ENCODE measurements at regions not wholly inside any gene's neighbourhood (a gene's known extent, or its start where the extent isn't known, plus 50 kb on each side); places are given as distances from the start of the nearest gene placed in this dataset.

DNA sequence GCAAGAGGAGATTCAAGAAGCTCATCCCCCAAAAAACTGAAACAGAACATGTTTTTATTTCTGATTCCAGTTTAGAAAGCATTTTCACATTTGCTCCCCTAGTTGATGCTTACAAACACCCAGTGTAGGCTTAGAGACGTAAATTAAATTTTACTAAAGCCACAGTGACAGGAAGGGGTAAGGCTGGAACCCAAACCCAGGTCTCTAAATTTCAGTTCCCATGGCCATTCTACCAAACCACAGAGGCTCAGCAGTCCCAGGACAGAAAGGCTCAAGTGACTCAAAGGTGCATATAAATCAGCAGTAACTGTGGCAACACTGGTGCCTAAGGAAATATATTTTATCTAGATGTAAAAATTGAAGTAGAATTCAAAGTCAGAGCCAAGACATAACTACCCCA lies 128.7 kb downstream of the CEP120 start:
- 0 out of 2 replicates have a peak, but pooled peaks cover 5% of the 10 kb centered on the region for H3K9me3 ChIP-seq (ENCODE audit: control insufficient read depth, insufficient read depth, low read depth, low read length)
- no peak for ATAC-seq
- TF ChIP-seq TCF7L2 (IDR thresholded peaks at IDR 0.05; ENCODE audit: low read depth, low read length) (no peak), SIN3A (IDR thresholded peaks at IDR 0.05; ENCODE audit: borderline replicate concordance, insufficient read depth, low read depth, low read length) (no peak), POLR2AphosphoS5 (IDR thresholded peaks at IDR 0.05; ENCODE audit: low read depth, low read length) (no peak)
- TF ChIP-seq, protein P1, sequence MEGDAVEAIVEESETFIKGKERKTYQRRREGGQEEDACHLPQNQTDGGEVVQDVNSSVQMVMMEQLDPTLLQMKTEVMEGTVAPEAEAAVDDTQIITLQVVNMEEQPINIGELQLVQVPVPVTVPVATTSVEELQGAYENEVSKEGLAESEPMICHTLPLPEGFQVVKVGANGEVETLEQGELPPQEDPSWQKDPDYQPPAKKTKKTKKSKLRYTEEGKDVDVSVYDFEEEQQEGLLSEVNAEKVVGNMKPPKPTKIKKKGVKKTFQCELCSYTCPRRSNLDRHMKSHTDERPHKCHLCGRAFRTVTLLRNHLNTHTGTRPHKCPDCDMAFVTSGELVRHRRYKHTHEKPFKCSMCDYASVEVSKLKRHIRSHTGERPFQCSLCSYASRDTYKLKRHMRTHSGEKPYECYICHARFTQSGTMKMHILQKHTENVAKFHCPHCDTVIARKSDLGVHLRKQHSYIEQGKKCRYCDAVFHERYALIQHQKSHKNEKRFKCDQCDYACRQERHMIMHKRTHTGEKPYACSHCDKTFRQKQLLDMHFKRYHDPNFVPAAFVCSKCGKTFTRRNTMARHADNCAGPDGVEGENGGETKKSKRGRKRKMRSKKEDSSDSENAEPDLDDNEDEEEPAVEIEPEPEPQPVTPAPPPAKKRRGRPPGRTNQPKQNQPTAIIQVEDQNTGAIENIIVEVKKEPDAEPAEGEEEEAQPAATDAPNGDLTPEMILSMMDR (IDR thresholded peaks at IDR 0.05) = no peak
- TF ChIP-seq, protein P2, sequence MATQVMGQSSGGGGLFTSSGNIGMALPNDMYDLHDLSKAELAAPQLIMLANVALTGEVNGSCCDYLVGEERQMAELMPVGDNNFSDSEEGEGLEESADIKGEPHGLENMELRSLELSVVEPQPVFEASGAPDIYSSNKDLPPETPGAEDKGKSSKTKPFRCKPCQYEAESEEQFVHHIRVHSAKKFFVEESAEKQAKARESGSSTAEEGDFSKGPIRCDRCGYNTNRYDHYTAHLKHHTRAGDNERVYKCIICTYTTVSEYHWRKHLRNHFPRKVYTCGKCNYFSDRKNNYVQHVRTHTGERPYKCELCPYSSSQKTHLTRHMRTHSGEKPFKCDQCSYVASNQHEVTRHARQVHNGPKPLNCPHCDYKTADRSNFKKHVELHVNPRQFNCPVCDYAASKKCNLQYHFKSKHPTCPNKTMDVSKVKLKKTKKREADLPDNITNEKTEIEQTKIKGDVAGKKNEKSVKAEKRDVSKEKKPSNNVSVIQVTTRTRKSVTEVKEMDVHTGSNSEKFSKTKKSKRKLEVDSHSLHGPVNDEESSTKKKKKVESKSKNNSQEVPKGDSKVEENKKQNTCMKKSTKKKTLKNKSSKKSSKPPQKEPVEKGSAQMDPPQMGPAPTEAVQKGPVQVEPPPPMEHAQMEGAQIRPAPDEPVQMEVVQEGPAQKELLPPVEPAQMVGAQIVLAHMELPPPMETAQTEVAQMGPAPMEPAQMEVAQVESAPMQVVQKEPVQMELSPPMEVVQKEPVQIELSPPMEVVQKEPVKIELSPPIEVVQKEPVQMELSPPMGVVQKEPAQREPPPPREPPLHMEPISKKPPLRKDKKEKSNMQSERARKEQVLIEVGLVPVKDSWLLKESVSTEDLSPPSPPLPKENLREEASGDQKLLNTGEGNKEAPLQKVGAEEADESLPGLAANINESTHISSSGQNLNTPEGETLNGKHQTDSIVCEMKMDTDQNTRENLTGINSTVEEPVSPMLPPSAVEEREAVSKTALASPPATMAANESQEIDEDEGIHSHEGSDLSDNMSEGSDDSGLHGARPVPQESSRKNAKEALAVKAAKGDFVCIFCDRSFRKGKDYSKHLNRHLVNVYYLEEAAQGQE (IDR thresholded peaks at IDR 0.05; ENCODE audit: insufficient read depth in 1 of 2, low read depth in 2 of 2, low read length in 1 of 2) = no peak
- intact Hi-C loops (cut with micrococcal nuclease; ENCODE audit: unreplicated experiment) = no loop called here
- no peak overlapping the region for H3K27ac ChIP-seq (ENCODE audit: low read length)
- no peaks in the 10 kb centered on the region; the same call in 1 of the 2 replicates for H3K4me1 ChIP-seq (ENCODE audit: control insufficient read depth, insufficient read depth, low read length)
- CTCF ChIA-PET = no interaction called here
- peaks cover 2% of the 10 kb centered on the region; the same call in 1 of the 2 replicates for H3K27me3 ChIP-seq (ENCODE audit: control insufficient read depth, insufficient read depth, low read length)
- no peak overlapping the region for H3K4me3 ChIP-seq (ENCODE audit: low read depth in 2 of 2, low read length in 2 of 2)
- no peaks in the 10 kb centered on the region; the same call in 1 of the 2 replicates for H3K36me3 ChIP-seq (ENCODE audit: control insufficient read depth, insufficient read depth, low read length)
- POLR2A ChIA-PET = no interaction called here
- BruUV-seq (replicated peaks) = no TSS peak
- in situ Hi-C loops (cut with HindIII; ENCODE audit: low pct_unique_long_range_greater_than_20kb, low sequenced_read_pairs) = no loop called here
- DNase-seq (ENCODE audit: low read depth, low spot score) = no peak

DNA sequence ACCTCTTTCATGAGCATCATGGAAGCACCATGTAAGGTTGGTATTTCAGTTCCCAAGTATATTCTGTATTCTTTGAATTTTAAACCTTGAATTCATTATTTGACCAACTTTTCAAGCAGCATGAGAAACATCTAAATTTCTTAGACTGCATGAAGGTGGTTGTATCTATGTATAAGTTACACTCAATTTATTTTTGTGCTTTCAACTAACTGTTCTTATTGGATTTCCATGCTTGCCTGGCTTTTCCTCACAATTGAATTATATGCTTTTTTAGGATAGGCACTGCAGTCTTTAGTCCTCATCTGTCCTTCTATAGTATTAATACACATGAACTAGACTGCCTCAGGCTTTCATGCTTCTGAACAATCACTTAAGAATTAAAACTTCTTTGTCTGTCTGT lies 134.0 kb downstream of the CEP120 start:
- in situ Hi-C loops (cut with HindIII; ENCODE audit: low pct_unique_long_range_greater_than_20kb, low sequenced_read_pairs) = no loop called here
- Histone ChIP-seq H3K27ac (ENCODE audit: low read length) (no peak overlapping the region), H3K36me3 (ENCODE audit: control insufficient read depth, insufficient read depth, low read length) (no peaks in the 10 kb centered on the region), H3K4me1 (ENCODE audit: control insufficient read depth, insufficient read depth, low read length) (no peaks in the 10 kb centered on the region), H3K27me3 (ENCODE audit: control insufficient read depth, insufficient read depth, low read length) (peaks cover 20% of the 10 kb centered on the region), H3K4me3 (ENCODE audit: low read depth in 2 of 2, low read length in 2 of 2) (no peak overlapping the region), H3K9me3 (ENCODE audit: control insufficient read depth, insufficient read depth, low read depth, low read length) (no peaks in the 10 kb centered on the region)
- intact Hi-C loops (cut with micrococcal nuclease; ENCODE audit: unreplicated experiment) = no loop called here
- no TSS peak for BruUV-seq (replicated peaks)
- POLR2A ChIA-PET = no interaction called here
- ATAC-seq = no peak
- TF ChIP-seq, protein P1 (IDR thresholded peaks at IDR 0.05) = no peak
- TF ChIP-seq, protein P2 (IDR thresholded peaks at IDR 0.05; ENCODE audit: insufficient read depth in 1 of 2, low read depth in 2 of 2, low read length in 1 of 2) = no peak
- TF ChIP-seq SIN3A (IDR thresholded peaks at IDR 0.05; ENCODE audit: borderline replicate concordance, insufficient read depth, low read depth, low read length) (no peak), POLR2AphosphoS5 (IDR thresholded peaks at IDR 0.05; ENCODE audit: low read depth, low read length) (no peak), TCF7L2 (IDR thresholded peaks at IDR 0.05; ENCODE audit: low read depth, low read length) (no peak)
- no peak for DNase-seq (ENCODE audit: low read depth, low spot score)
- CTCF ChIA-PET = no interaction called here

Measured in Panc1 (cell line).